Ishikawa (cell line): ENCODE measurements at regions not wholly inside any gene's neighbourhood (a gene's known extent, or its start where the extent isn't known, plus 50 kb on each side); places are given as distances from the start of the nearest gene placed in this dataset.

Experiments
- CEBPB ChIP-seq: IDR thresholded peaks from 2 replicates; pipeline ENCODE4 v1.6.1; 2012
- EP300 ChIP-seq: IDR thresholded peaks from 2 replicates; pipeline ENCODE4 v1.6.1; 2012; ENCODE audit warnings: borderline replicate concordance
- NFIC ChIP-seq: IDR thresholded peaks from 2 replicates; pipeline ENCODE4 v1.6.1; 2012
- TCF12 ChIP-seq: IDR thresholded peaks from 2 replicates; pipeline ENCODE4 v1.6.1; 2012; ENCODE audit warnings: low read depth
- TEAD4 ChIP-seq: IDR thresholded peaks from 2 replicates; pipeline ENCODE4 v1.6.1; 2012

- TF ChIP-seq CEBPB (no peak), TCF12 (no peak), EP300 (no peak), NFIC (no peak), TEAD4 (no peak)
Measured at GRCh38 chr6:43893073-43893472, 123.1 kb downstream of the VEGFA start.
